ENCODE measurements at regions not wholly inside any gene's neighbourhood (a gene's known extent, or its start where the extent isn't known, plus 50 kb on each side); places are given as distances from the start of the nearest gene placed in this dataset.

DNA sequence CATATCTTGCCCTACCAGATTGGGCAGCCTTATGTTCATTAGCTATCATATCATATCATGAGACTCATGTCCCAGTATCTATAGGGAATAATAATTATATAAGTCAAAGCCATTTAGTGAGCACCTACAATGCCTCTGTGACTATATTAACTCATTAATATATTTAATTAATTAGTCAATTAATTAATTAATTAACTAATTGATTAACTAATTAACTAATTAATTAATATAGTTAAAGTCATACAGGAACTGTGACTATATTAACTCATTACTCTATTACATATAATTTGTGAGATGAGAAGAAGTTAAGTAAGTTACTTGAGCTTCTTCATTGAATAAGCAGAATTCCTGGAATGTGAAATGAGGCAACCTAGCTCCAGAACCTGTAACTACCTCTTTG lies 588.3 kb upstream of the SLITRK1 start:
- TF ChIP-seq, protein P1, sequence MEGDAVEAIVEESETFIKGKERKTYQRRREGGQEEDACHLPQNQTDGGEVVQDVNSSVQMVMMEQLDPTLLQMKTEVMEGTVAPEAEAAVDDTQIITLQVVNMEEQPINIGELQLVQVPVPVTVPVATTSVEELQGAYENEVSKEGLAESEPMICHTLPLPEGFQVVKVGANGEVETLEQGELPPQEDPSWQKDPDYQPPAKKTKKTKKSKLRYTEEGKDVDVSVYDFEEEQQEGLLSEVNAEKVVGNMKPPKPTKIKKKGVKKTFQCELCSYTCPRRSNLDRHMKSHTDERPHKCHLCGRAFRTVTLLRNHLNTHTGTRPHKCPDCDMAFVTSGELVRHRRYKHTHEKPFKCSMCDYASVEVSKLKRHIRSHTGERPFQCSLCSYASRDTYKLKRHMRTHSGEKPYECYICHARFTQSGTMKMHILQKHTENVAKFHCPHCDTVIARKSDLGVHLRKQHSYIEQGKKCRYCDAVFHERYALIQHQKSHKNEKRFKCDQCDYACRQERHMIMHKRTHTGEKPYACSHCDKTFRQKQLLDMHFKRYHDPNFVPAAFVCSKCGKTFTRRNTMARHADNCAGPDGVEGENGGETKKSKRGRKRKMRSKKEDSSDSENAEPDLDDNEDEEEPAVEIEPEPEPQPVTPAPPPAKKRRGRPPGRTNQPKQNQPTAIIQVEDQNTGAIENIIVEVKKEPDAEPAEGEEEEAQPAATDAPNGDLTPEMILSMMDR (IDR thresholded peaks at IDR 0.05) = no peak
- no peak for TF ChIP-seq POLR2A (IDR thresholded peaks at IDR 0.05)
- no peak for TF ChIP-seq POLR2AphosphoS5 (IDR thresholded peaks at IDR 0.05)

Data from upper lobe of left lung (tissue), 4 donors.